Left ventricle myocardium inferior (tissue), 1 donor: ENCODE measurements at regions not wholly inside any gene's neighbourhood (a gene's known extent, or its start where the extent isn't known, plus 50 kb on each side); places are given as distances from the start of the nearest gene placed in this dataset.

Experiments
- DNase-seq: peaks from one replicate; pipeline ENCODE4 v3.0.0-alpha.2; 2020
- H3K27ac ChIP-seq: fragments of 200-600 bp; replicated peaks from 2 replicates; pipeline ENCODE4 v1.8.0; 2021
- H3K27me3 ChIP-seq: fragments of 200-600 bp; 2 replicates; pipeline ENCODE4 v1.8.0; 2021; ENCODE audit warnings: low read depth
- H3K36me3 ChIP-seq: fragments of 200-600 bp; 2 replicates; pipeline ENCODE4 v1.8.0; 2021
- H3K4me1 ChIP-seq: fragments of 200-600 bp; 2 replicates; pipeline ENCODE4 v1.8.0; 2021
- H3K4me3 ChIP-seq: fragments of 200-600 bp; 2 replicates; pipeline ENCODE4 v1.8.0; 2021; ENCODE audit warnings: mild to moderate bottlenecking, moderate library complexity
- H3K9me3 ChIP-seq: fragments of 200-600 bp; replicated peaks from 2 replicates; pipeline ENCODE4 v1.8.0; 2021
- CTCF ChIP-seq: fragments of 200-600 bp; IDR thresholded peaks from 2 replicates; pipeline ENCODE4 v1.8.0; 2021; ENCODE audit warnings: antibody characterized with exemption, mild to moderate bottlenecking, borderline replicate concordance
- intact Hi-C: fragments of 100-400 bp; cut with micrococcal nuclease; formaldehyde crosslinking; loops from one replicate; pipeline ENCODE4 v1.11.0; 2022
- donor health status: DM: no; HTN: yes; CAD: no; lungs with severe emphysema.

DNA sequence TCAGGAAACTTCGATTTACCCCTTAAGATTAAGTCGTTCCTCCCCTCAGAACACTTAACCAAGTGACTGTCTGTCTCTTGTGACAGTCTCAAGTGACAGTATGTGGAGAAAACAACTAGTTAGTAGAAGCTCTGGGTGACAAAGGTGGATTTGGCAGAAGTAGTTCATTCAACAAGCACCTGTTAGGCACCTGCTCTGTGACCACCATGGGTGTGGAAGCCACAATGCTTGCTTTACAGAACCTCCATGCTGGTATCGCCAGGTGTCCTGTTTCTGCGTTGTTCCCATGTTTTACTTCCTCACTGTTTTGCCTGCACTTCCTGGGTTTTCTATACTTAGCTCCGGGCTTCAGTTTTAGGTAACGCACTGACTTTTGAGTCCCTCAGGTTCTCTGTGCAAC is 337.4 kb upstream of the DCC start:
- intact Hi-C loops: no loop called here
- DNase-seq: no peak
- TF ChIP-seq CTCF: no peak
- H3K27me3 ChIP-seq: no peaks in the 10 kb centered on the region
- H3K4me3 ChIP-seq: no peak overlapping the region
- H3K36me3 ChIP-seq: no peaks in the 10 kb centered on the region
- H3K4me1 ChIP-seq: no peaks in the 10 kb centered on the region
- H3K9me3 ChIP-seq: no peaks in the 10 kb centered on the region
- H3K27ac ChIP-seq: no peak overlapping the region

DNA sequence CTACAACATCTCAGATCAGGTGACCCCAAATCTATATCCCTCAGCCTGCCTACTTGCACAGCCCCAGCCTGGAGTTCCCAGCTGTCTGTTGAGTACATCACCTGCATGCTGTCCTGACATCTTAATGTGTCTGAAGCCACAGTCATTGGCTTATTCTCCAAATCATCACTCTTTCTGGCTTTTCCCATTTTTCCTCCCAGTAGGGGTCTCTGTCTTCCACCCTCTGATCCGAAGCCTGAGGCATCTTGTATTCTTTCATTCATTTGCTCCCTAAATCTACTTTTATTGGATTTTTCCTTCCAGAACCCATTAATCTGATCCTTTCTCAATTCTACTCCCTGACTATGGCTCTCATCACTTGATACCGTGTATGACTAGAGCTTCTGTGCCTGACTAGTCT is 332.9 kb upstream of the DCC start:
- DNase-seq: no peak
- H3K36me3 ChIP-seq: no peaks in the 10 kb centered on the region
- no peaks in the 10 kb centered on the region for H3K27me3 ChIP-seq
- no peak overlapping the region for H3K4me3 ChIP-seq
- no peak for TF ChIP-seq CTCF
- intact Hi-C loops: no loop called here
- H3K4me1 ChIP-seq: no peaks in the 10 kb centered on the region
- no peaks in the 10 kb centered on the region for H3K9me3 ChIP-seq
- no peak overlapping the region for H3K27ac ChIP-seq

GRCh38 chr18:52008330-52008729 is 331.7 kb upstream of the DCC start:
- DNase-seq: no peak
- no peaks in the 10 kb centered on the region for H3K27me3 ChIP-seq
- H3K36me3 ChIP-seq: no peaks in the 10 kb centered on the region
- intact Hi-C loops: no loop called here
- no peak overlapping the region for H3K4me3 ChIP-seq
- no peaks in the 10 kb centered on the region for H3K9me3 ChIP-seq
- no peak for TF ChIP-seq CTCF
- no peaks in the 10 kb centered on the region for H3K4me1 ChIP-seq
- H3K27ac ChIP-seq: no peak overlapping the region

GRCh38 chr18:52008736-52009135 is 331.3 kb upstream of the DCC start:
- Histone ChIP-seq H3K4me1 (no peaks in the 10 kb centered on the region), H3K36me3 (no peaks in the 10 kb centered on the region), H3K4me3 (no peak overlapping the region), H3K27ac (no peak overlapping the region), H3K27me3 (no peaks in the 10 kb centered on the region), H3K9me3 (no peaks in the 10 kb centered on the region)
- no peak for DNase-seq
- intact Hi-C loops: no loop called here
- no peak for TF ChIP-seq CTCF

GRCh38 chr18:52009958-52010357 is 330.0 kb upstream of the DCC start:
- Histone ChIP-seq H3K27me3 (no peaks in the 10 kb centered on the region), H3K36me3 (no peaks in the 10 kb centered on the region), H3K9me3 (no peaks in the 10 kb centered on the region), H3K27ac (no peak overlapping the region), H3K4me3 (no peak overlapping the region), H3K4me1 (no peaks in the 10 kb centered on the region)
- no peak for TF ChIP-seq CTCF
- intact Hi-C loops: no loop called here
- DNase-seq: no peak
